H1 (cell line): ENCODE measurements at regions not wholly inside any gene's neighbourhood (a gene's known extent, or its start where the extent isn't known, plus 50 kb on each side); places are given as distances from the start of the nearest gene placed in this dataset.

ENCODE experiments used
- CTCF ChIA-PET: fragments of 300-600 bp; sonication (Branson Sonifier 250); formaldehyde crosslinking; loops from one replicate; lab custom pipeline; 2021; ENCODE audit not compliant: partially characterized antibody; lab: Charles Lee
- POLR2A ChIA-PET: fragments of 300-600 bp; sonication (Branson Sonifier 250); formaldehyde crosslinking; loops from one replicate; lab custom pipeline; 2021; ENCODE audit warnings: inconsistent platforms; ENCODE audit not compliant: partially characterized antibody; lab: Charles Lee
- DNase-seq, 2 experiments: peaks; one replicate each; pipeline versions ENCODE4 v3.0.0 to v3.0.0-alpha.2; 2010 to 2022; ENCODE audit warnings: low spot score in 2 of 2, low read depth in 1 of 2, mixed read lengths in 1 of 2
- FAIRE-seq: peaks from 2 replicates; lab custom pipeline; 2011; peaks lifted over from hg19 to GRCh38; lab: Jason Lieb, UNC
- H2AFZ ChIP-seq: 2 replicates; pipeline ENCODE4 v1.8.1; 2012; ENCODE audit warnings: low read length, inconsistent platforms
- H2AK5ac ChIP-seq: 2 replicates; pipeline ENCODE4 v1.6.1; 2013; ENCODE audit warnings: low read depth, low read length
- H2BK120ac ChIP-seq: replicated peaks from 2 replicates; pipeline ENCODE3; 2013; ENCODE audit warnings: low read depth, low read length, inconsistent platforms
- H2BK12ac ChIP-seq: 2 replicates; pipeline ENCODE4 v1.6.1; 2013; ENCODE audit warnings: low read depth, low read length
- H2BK15ac ChIP-seq: 2 replicates; pipeline ENCODE4 v1.6.1; 2013; ENCODE audit warnings: low read length
- H2BK20ac ChIP-seq: 2 replicates; pipeline ENCODE4 v1.6.1; 2013; ENCODE audit warnings: low read length
- H2BK5ac ChIP-seq: 2 replicates; pipeline ENCODE4 v1.6.1; 2013; ENCODE audit warnings: low read depth, low read length
- H3K14ac ChIP-seq: 2 replicates; pipeline ENCODE4 v1.6.1; 2013; ENCODE audit warnings: inconsistent platforms; ENCODE audit not compliant: insufficient read length
- H3K18ac ChIP-seq: 2 replicates; pipeline ENCODE4 v1.6.1; 2013; ENCODE audit warnings: low read length; ENCODE audit errors: extremely low read depth
- H3K23ac ChIP-seq: 2 replicates; pipeline ENCODE4 v1.6.1; 2013; ENCODE audit warnings: inconsistent platforms; ENCODE audit not compliant: insufficient read length
- H3K23me2 ChIP-seq: 2 replicates; pipeline ENCODE4 v1.6.1; 2013; ENCODE audit warnings: low read depth, low read length
- H3K27ac ChIP-seq: 2 replicates; pipeline ENCODE4 v1.6.1; 2011; ENCODE audit warnings: low read depth, low read length, inconsistent platforms
- H3K27me3 ChIP-seq, 4 experiments: replicated peaks in 1 of 4; 1 replicate in 1 of 4; 2 replicates in 3 of 4; pipeline versions ENCODE4 v1.6.1 to v1.8.1; 2011 to 2013; ENCODE audit warnings: low read length in 3 of 4, mild to moderate bottlenecking in 3 of 4, inconsistent platforms in 2 of 4, mixed read lengths in 2 of 4, moderate library complexity in 1 of 4; ENCODE audit not compliant: control insufficient read depth in 3 of 4, insufficient read depth in 3 of 4; ENCODE audit errors: extremely low read depth in 1 of 4
- H3K36me3 ChIP-seq, 4 experiments: 2 replicates each; pipeline versions ENCODE4 v1.6.1 to v1.8.1; 2011 to 2013; ENCODE audit warnings: mild to moderate bottlenecking in 4 of 4, low read length in 3 of 4, moderate library complexity in 2 of 4, control low read depth in 1 of 4, inconsistent platforms in 1 of 4; ENCODE audit not compliant: insufficient read depth in 4 of 4, control insufficient read depth in 2 of 4
- H3K4ac ChIP-seq: replicated peaks from 2 replicates; pipeline ENCODE3; 2013; ENCODE audit warnings: low read length, low read depth, mixed read lengths, inconsistent platforms; ENCODE audit not compliant: insufficient read length
- H3K4me1 ChIP-seq, 4 experiments: replicated peaks in 1 of 4; 1 replicate in 1 of 4; 2 replicates in 3 of 4; pipeline versions ENCODE4 v1.6.1 to v1.8.1; 2011 to 2013; ENCODE audit warnings: low read length in 3 of 4, inconsistent platforms in 2 of 4, mixed read lengths in 1 of 4; ENCODE audit not compliant: insufficient read depth in 4 of 4, control insufficient read depth in 3 of 4
- H3K4me2 ChIP-seq, 2 experiments: 2 replicates each; pipeline versions ENCODE4 v1.6.1 to v1.8.1; 2011 to 2013; ENCODE audit warnings: low read depth in 2 of 2, low read length in 2 of 2, control low read depth in 1 of 2, inconsistent platforms in 1 of 2, mild to moderate bottlenecking in 1 of 2; ENCODE audit not compliant: insufficient read depth in 1 of 2
- H3K4me3 ChIP-seq, 4 experiments: fragments of 200-600, 300-600 bp in 1 of 4; sonication (generic), shearing (Covaris generic), sonication (Bioruptor Twin) in 1 of 4; 2 replicates each; pipeline versions ENCODE4 v1.5.1 to v1.8.1; 2011 to 2016; ENCODE audit warnings: low read length in 4 of 4, low read depth in 3 of 4, control low read depth in 2 of 4, inconsistent platforms in 2 of 4, mild to moderate bottlenecking in 2 of 4, mixed read lengths in 1 of 4, moderate library complexity in 1 of 4; ENCODE audit not compliant: insufficient read depth in 2 of 4; ENCODE audit errors: extremely low read depth in 1 of 4
- H3K56ac ChIP-seq: replicated peaks from 2 replicates; pipeline ENCODE3; 2013; ENCODE audit warnings: low read depth, mild to moderate bottlenecking, mixed read lengths, low read length, inconsistent platforms; ENCODE audit not compliant: insufficient read length
- H3K79me1 ChIP-seq: 2 replicates; pipeline ENCODE4 v1.6.1; 2013; ENCODE audit warnings: low read depth, low read length, control low read depth
- H3K79me2 ChIP-seq, 2 experiments: 2 replicates each; pipeline versions ENCODE4 v1.6.1 to v1.8.1; 2012 to 2013; ENCODE audit warnings: low read length in 2 of 2, mild to moderate bottlenecking in 2 of 2, inconsistent platforms in 1 of 2; ENCODE audit not compliant: insufficient read depth in 2 of 2, control insufficient read depth in 1 of 2
- H3K9ac ChIP-seq, 4 experiments: replicated peaks in 1 of 4; 1 replicate in 1 of 4; 2 replicates in 3 of 4; pipeline versions ENCODE4 v1.6.1 to v1.8.1; 2011 to 2013; ENCODE audit warnings: low read depth in 3 of 4, low read length in 3 of 4, control low read depth in 2 of 4, mild to moderate bottlenecking in 2 of 4, moderate library complexity in 2 of 4, inconsistent platforms in 1 of 4; ENCODE audit errors: extremely low read depth in 1 of 4
- H3K9me3 ChIP-seq, 2 experiments: 2 replicates each; pipeline versions ENCODE4 v1.6.1 to v1.8.1; 2012 to 2013; ENCODE audit warnings: mild to moderate bottlenecking in 2 of 2, moderate library complexity in 2 of 2, control low read depth in 1 of 2, inconsistent platforms in 1 of 2, low read depth in 1 of 2, low read length in 1 of 2, mixed read lengths in 1 of 2; ENCODE audit not compliant: insufficient read depth in 2 of 2
- H4K20me1 ChIP-seq, 2 experiments: replicated peaks in 1 of 2; 2 replicates each; pipeline versions ENCODE3 to v1.8.1; 2011 to 2013; ENCODE audit warnings: inconsistent platforms in 2 of 2, low read length in 2 of 2, mild to moderate bottlenecking in 1 of 2; ENCODE audit not compliant: insufficient read depth in 2 of 2, control insufficient read depth in 1 of 2
- H4K5ac ChIP-seq: 2 replicates; pipeline ENCODE4 v1.6.1; 2013; ENCODE audit warnings: low read length, low read depth, mixed read lengths, inconsistent platforms; ENCODE audit not compliant: insufficient read length
- H4K8ac ChIP-seq: 2 replicates; pipeline ENCODE4 v1.8.0; 2013; ENCODE audit warnings: mild to moderate bottlenecking, moderate library complexity, low read length, inconsistent platforms; ENCODE audit not compliant: insufficient read depth; ENCODE audit errors: extremely low read depth
- H4K91ac ChIP-seq: replicated peaks from 2 replicates; pipeline ENCODE3; 2013; ENCODE audit warnings: low read length, mixed read lengths, inconsistent platforms; ENCODE audit not compliant: insufficient read length
- BCL11A ChIP-seq, 2 experiments: IDR thresholded peaks; one replicate each; pipeline ENCODE4 v1.6.1; 2011; ENCODE audit warnings: low read depth in 2 of 2, low read length in 2 of 2, mild to moderate bottlenecking in 2 of 2
- BRCA1 ChIP-seq: IDR thresholded peaks from 2 replicates; pipeline ENCODE4 v1.6.1; 2012; ENCODE audit warnings: low read depth, low read length, improper control_type of control experiment
- CREB1 ChIP-seq: IDR thresholded peaks from 2 replicates; pipeline ENCODE4 v1.6.1; 2012; ENCODE audit warnings: inconsistent platforms
- EGR1 ChIP-seq: IDR thresholded peaks from 2 replicates; pipeline ENCODE4 v1.6.1; 2011; ENCODE audit warnings: low read depth, low read length, borderline replicate concordance
- GTF2F1 ChIP-seq: IDR thresholded peaks from 2 replicates; pipeline ENCODE4 v1.6.1; 2012; ENCODE audit warnings: low read depth, low read length, improper control_type of control experiment, borderline replicate concordance
- HDAC2 ChIP-seq, 2 experiments: fragments of 300-600 bp in 1 of 2; sonication (generic) in 1 of 2; IDR thresholded peaks; 2 replicates each; pipeline ENCODE4 v1.6.1; 2011 to 2012; ENCODE audit warnings: low read depth in 2 of 2, low read length in 2 of 2, mild to moderate bottlenecking in 2 of 2, moderate library complexity in 2 of 2, borderline replicate concordance in 1 of 2, inconsistent platforms in 1 of 2
- MAX ChIP-seq: IDR thresholded peaks from 2 replicates; pipeline ENCODE4 v1.6.1; 2012; ENCODE audit warnings: inconsistent platforms
- NANOG ChIP-seq: IDR thresholded peaks from 2 replicates; pipeline ENCODE4 v1.6.1; 2011; ENCODE audit warnings: low read length, low read depth, mild to moderate bottlenecking, inconsistent platforms; ENCODE audit not compliant: insufficient read depth, poor library complexity, severe bottlenecking
- RBBP5 ChIP-seq: IDR thresholded peaks from 2 replicates; pipeline ENCODE4 v1.7.1; 2012; ENCODE audit warnings: low read depth, mild to moderate bottlenecking, inconsistent platforms, low read length, moderate library complexity, borderline replicate concordance
- RXRA ChIP-seq: IDR thresholded peaks from 2 replicates; pipeline ENCODE4 v1.6.1; 2011; ENCODE audit warnings: low read depth, mild to moderate bottlenecking, low read length, moderate library complexity; ENCODE audit not compliant: insufficient read depth
- SIX5 ChIP-seq: IDR thresholded peaks from 2 replicates; pipeline ENCODE4 v1.6.1; 2011; ENCODE audit warnings: mild to moderate bottlenecking, low read depth, low read length
- TAF1 ChIP-seq: IDR thresholded peaks from 2 replicates; pipeline ENCODE4 v1.6.1; 2011; ENCODE audit warnings: mild to moderate bottlenecking, low read depth, low read length
- WGBS, 2 experiments: shearing (Covaris generic) in 1 of 2; methylation state at CpG; one replicate each; pipeline versions ENCODE4 v1.1.6 to v1.1.7; 2013 to 2015; ENCODE audit warnings: low lambda C conversion rate in 2 of 2, mixed read lengths in 2 of 2, inconsistent platforms in 1 of 2, low coverage in 1 of 2, missing lambda C conversion rate in 1 of 2; ENCODE audit not compliant: insufficient replicate concordance in 2 of 2, insufficient coverage in 1 of 2, insufficient read length in 1 of 2; ENCODE audit errors: extremely low coverage in 1 of 2, missing lambda C conversion rate in 1 of 2; 5-methylcytosine and 5-hydroxymethylcytosine counted together

DNA sequence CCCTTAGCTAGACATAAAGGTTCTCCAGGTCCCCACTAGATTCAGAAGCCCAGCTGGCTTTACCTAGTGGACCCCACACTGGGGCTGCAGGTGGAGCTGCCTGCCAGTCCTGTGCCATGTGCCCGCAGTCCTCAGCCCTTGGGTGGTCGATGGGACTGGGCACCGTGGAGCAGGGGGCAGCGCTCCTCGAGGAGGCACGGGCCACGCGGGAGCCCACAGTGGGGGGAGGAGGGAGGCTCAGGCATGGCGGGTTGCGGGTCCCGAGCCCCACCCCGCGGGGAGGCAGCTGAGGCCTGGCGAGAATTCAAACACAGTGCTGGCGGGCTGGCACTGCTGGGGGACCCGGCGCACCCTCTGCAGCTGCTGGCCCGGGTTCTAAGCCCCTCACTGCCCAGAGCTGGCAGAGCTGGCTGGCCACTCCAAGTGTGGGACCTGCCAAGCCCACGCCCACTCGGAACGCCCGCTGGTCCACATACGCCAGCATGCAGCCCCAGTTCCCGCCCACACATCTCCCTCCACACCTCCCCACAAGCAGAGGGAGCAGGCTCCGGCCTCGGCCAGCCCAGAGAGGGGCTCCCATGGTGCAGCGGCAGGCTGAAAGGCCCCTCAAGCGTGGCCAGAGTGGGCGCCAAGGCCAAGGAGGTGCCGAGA, 119.7 kb upstream of the NRXN1 start:
- H3K14ac ChIP-seq, result no peak overlapping the region
- no peak overlapping the region for H2BK12ac ChIP-seq
- H2BK120ac ChIP-seq, result no peak overlapping the region
- CTCF ChIA-PET, result interaction anchor here (1.1 kb wide), 1 partner anchor 42 kb away, joined by 3 read pairs; no protein-coding TSS in a partner anchor
- H3K4ac ChIP-seq, result no peak overlapping the region
- no peak overlapping the region for H2BK20ac ChIP-seq
- no peaks in the 10 kb centered on the region for H3K23me2 ChIP-seq
- H3K23ac ChIP-seq, result no peak overlapping the region
- no peak overlapping the region for H3K27ac ChIP-seq
- H4K5ac ChIP-seq, result no peak overlapping the region
- H3K79me2 ChIP-seq, result no peaks in the 10 kb centered on the region
- no peak overlapping the region for H3K9ac ChIP-seq
- H3K18ac ChIP-seq, result no peak overlapping the region
- no peaks in the 10 kb centered on the region for H3K79me1 ChIP-seq
- no peak for FAIRE-seq
- no peaks in the 10 kb centered on the region for H4K20me1 ChIP-seq
- no peak overlapping the region for H2BK15ac ChIP-seq
- no peak overlapping the region for H2AK5ac ChIP-seq
- no peaks in the 10 kb centered on the region for H3K27me3 ChIP-seq
- DNase-seq, result no peak
- POLR2A ChIA-PET, result no interaction called here
- no peak overlapping the region for H2BK5ac ChIP-seq
- WGBS, 2 experiments, result 92% methylated on average over 18 of the region's 30 CpGs; no CpG with 5 or more reads in 1 of the 2 experiments
- H3K9me3 ChIP-seq, result peaks cover 6 to 11% of the 10 kb centered on the region in 2 experiments; a peak in 3 of 4 replicates
- no peak overlapping the region for H4K91ac ChIP-seq
- no peak overlapping the region for H3K4me3 ChIP-seq
- 0 out of 8 replicates have a peak, but pooled peaks cover 0 to 6% (median 0%) of the 10 kb centered on the region in 4 experiments for H3K36me3 ChIP-seq
- no peak overlapping the region for H4K8ac ChIP-seq
- H3K4me1 ChIP-seq, result no peaks in the 10 kb centered on the region
- no peak overlapping the region for H3K56ac ChIP-seq
- no peak overlapping the region for H3K4me2 ChIP-seq
- TF ChIP-seq RXRA (no peak), RBBP5 (no peak), BRCA1 (no peak), BCL11A (IDR thresholded peaks at IDR 0.05; ENCODE audit: low read depth in 2 of 2, low read length in 2 of 2) (no peak), EGR1 (no peak), SIX5 (no peak), NANOG (no peak), CREB1 (no peak), MAX (no peak), GTF2F1 (no peak), TAF1 (no peak), HDAC2 (IDR thresholded peaks at IDR 0.05; ENCODE audit: borderline replicate concordance in 1 of 2, low read depth in 2 of 2, low read length in 2 of 2) (no peak)
- H2AFZ ChIP-seq, result no peak overlapping the region
